Ishikawa (cell line): ENCODE measurements at regions not wholly inside any gene's neighbourhood (a gene's known extent, or its start where the extent isn't known, plus 50 kb on each side); places are given as distances from the start of the nearest gene placed in this dataset.

Experiments used
- CEBPB ChIP-seq: IDR thresholded peaks from 2 replicates; pipeline ENCODE4 v1.6.1; 2012
- CREB1 ChIP-seq: IDR thresholded peaks from 2 replicates; pipeline ENCODE4 v1.6.1; 2012; ENCODE audit warnings: low read depth
- EGR1 ChIP-seq: IDR thresholded peaks from 2 replicates; pipeline ENCODE4 v1.6.1; 2012
- EP300 ChIP-seq: IDR thresholded peaks from 2 replicates; pipeline ENCODE4 v1.6.1; 2012; ENCODE audit warnings: borderline replicate concordance
- FOXM1 ChIP-seq: IDR thresholded peaks from 2 replicates; pipeline ENCODE4 v1.6.1; 2012; ENCODE audit warnings: low read depth, borderline replicate concordance
- MAX ChIP-seq: IDR thresholded peaks from 2 replicates; pipeline ENCODE4 v1.6.1; 2012
- NFIC ChIP-seq: IDR thresholded peaks from 2 replicates; pipeline ENCODE4 v1.6.1; 2012
- REST ChIP-seq: IDR thresholded peaks from 2 replicates; pipeline ENCODE4 v1.6.1; 2012; ENCODE audit warnings: low read depth, mild to moderate bottlenecking
- TAF1 ChIP-seq: IDR thresholded peaks from 2 replicates; pipeline ENCODE4 v1.6.1; 2012; ENCODE audit warnings: low read depth, mild to moderate bottlenecking
- TCF12 ChIP-seq: IDR thresholded peaks from 2 replicates; pipeline ENCODE4 v1.6.1; 2012; ENCODE audit warnings: low read depth
- TEAD4 ChIP-seq: IDR thresholded peaks from 2 replicates; pipeline ENCODE4 v1.6.1; 2012
- USF1 ChIP-seq: IDR thresholded peaks from 2 replicates; pipeline ENCODE4 v1.6.1; 2012
- YY1 ChIP-seq: IDR thresholded peaks from 2 replicates; pipeline ENCODE4 v1.6.1; 2012; ENCODE audit warnings: low read depth
- ZBTB7A ChIP-seq: IDR thresholded peaks from 2 replicates; pipeline ENCODE4 v1.6.1; 2012; ENCODE audit warnings: low read depth

GRCh38 chr14:104302794-104303405, 164.5 kb downstream of the KIF26A start:
- TF ChIP-seq USF1 (no peak), NFIC (no peak), REST (no peak), ZBTB7A (no peak), TAF1 (no peak), FOXM1 (no peak)

GRCh38 chr14:104303705-104304425, 165.5 kb downstream of the KIF26A start:
- no peak for TF ChIP-seq EGR1
- no peak for TF ChIP-seq TCF12
- no peak for TF ChIP-seq REST
- no peak for TF ChIP-seq EP300
- TF ChIP-seq MAX = no peak

GRCh38 chr14:104304451-104305351, 166.3 kb downstream of the KIF26A start:
- TF ChIP-seq CEBPB = no peak
- TF ChIP-seq NFIC = no peak
- no peak for TF ChIP-seq CREB1
- TF ChIP-seq EP300 = no peak
- TF ChIP-seq EGR1 = no peak
- TF ChIP-seq REST = no peak
- no peak for TF ChIP-seq TEAD4
- TF ChIP-seq USF1 = no peak
- no peak for TF ChIP-seq TAF1
- no peak for TF ChIP-seq MAX
- no peak for TF ChIP-seq YY1
- no peak for TF ChIP-seq FOXM1
- TF ChIP-seq TCF12 = no peak
- TF ChIP-seq ZBTB7A = no peak
